PC-3 (cell line): ENCODE measurements at regions not wholly inside any gene's neighbourhood (a gene's known extent, or its start where the extent isn't known, plus 50 kb on each side); places are given as distances from the start of the nearest gene placed in this dataset.

ENCODE experiments used
- ATAC-seq: fragments of 200-7000 bp; cut with Tn5 transposase; 2 replicates; pipeline ENCODE4 v1.9.1; 2020; ENCODE audit warnings: mild to moderate bottlenecking, moderate library complexity
- BruUV-seq: library from RNA; stranded (reverse); fragments of 400-500 nt; replicated peaks from 2 replicates; lab custom pipeline; 2021; lab: Mats Ljungman, UMichigan
- CTCF ChIA-PET: fragments of 300-600 bp; sonication (Branson Sonifier 250); formaldehyde crosslinking; loops from one replicate; lab custom pipeline; 2022; ENCODE audit warnings: antibody characterized with exemption; lab: Charles Lee
- POLR2A ChIA-PET: fragments of 300-600 bp; sonication (Branson Sonifier 250); formaldehyde crosslinking; loops from one replicate; lab custom pipeline; 2022; ENCODE audit warnings: antibody characterized with exemption; ENCODE audit not compliant: unreplicated experiment; lab: Charles Lee
- DNase-seq: peaks from one replicate; pipeline ENCODE4 v3.0.0-alpha.2; 2015
- H2AFZ ChIP-seq: fragments of 300-600 bp; sonication (generic); 2 replicates; pipeline ENCODE4 v1.6.0; 2016; ENCODE audit warnings: antibody characterized with exemption, low read length
- H3F3A ChIP-seq: fragments of 300-600 bp; sonication (generic); one replicate; pipeline ENCODE4 v1.6.0; 2017; ENCODE audit warnings: antibody characterized with exemption, low read length, control low read depth, mild to moderate bottlenecking; ENCODE audit not compliant: unreplicated experiment
- H3K27ac ChIP-seq: fragments of 300-600 bp; sonication (generic); 2 replicates; pipeline ENCODE4 v1.5.1; 2016; ENCODE audit warnings: mild to moderate bottlenecking, low read length
- H3K27me3 ChIP-seq: fragments of 300-600 bp; sonication (generic); 2 replicates; pipeline ENCODE4 v1.6.1; 2016; ENCODE audit warnings: low read length, mixed read lengths
- H3K36me3 ChIP-seq: fragments of 300-600 bp; sonication (generic); 2 replicates; pipeline ENCODE4 v1.6.1; 2016; ENCODE audit warnings: low read depth, mixed run types, low read length, mixed read lengths
- H3K4me1 ChIP-seq: fragments of 300-600 bp; sonication (generic); 2 replicates; pipeline ENCODE4 v1.5.1; 2016; ENCODE audit warnings: low read length; ENCODE audit not compliant: insufficient read depth
- H3K4me2 ChIP-seq: fragments of 300-600 bp; sonication (generic); 2 replicates; pipeline ENCODE4 v1.6.0; 2016; ENCODE audit warnings: low read length
- H3K4me3 ChIP-seq: fragments of 300-600 bp; sonication (generic); 2 replicates; pipeline ENCODE4 v1.5.1; 2016; ENCODE audit warnings: mild to moderate bottlenecking, low read length, mixed read lengths
- H3K79me2 ChIP-seq: fragments of 300-600 bp; sonication (generic); 2 replicates; pipeline ENCODE4 v1.6.1; 2017; ENCODE audit warnings: low read length, mixed read lengths
- H3K9ac ChIP-seq: fragments of 300-600 bp; sonication (generic); 2 replicates; pipeline ENCODE4 v1.6.0; 2016; ENCODE audit warnings: mild to moderate bottlenecking, low read length
- H3K9me2 ChIP-seq: fragments of 300-600 bp; sonication (generic); replicated peaks from 2 replicates; pipeline ENCODE4 v1.6.1; 2016; ENCODE audit warnings: mixed run types, low read length, mixed read lengths
- H3K9me3 ChIP-seq: fragments of 300-600 bp; sonication (generic); 2 replicates; pipeline ENCODE4 v1.6.1; 2016; ENCODE audit warnings: low read length, mixed read lengths
- H4K20me1 ChIP-seq: fragments of 300-600 bp; sonication (generic); 2 replicates; pipeline ENCODE4 v1.6.1; 2016; ENCODE audit warnings: low read length, mixed read lengths
- EZH2 ChIP-seq: fragments of 300-600 bp; sonication (generic); IDR thresholded peaks from one replicate; pipeline ENCODE4 v1.6.1; 2017; ENCODE audit warnings: antibody characterized with exemption, mild to moderate bottlenecking, low read length; ENCODE audit not compliant: unreplicated experiment
- EZH2phosphoT487 ChIP-seq: fragments of 300-600 bp; sonication (generic); IDR thresholded peaks from 2 replicates; pipeline ENCODE4 v1.6.1; 2018; ENCODE audit warnings: mild to moderate bottlenecking, antibody characterized with exemption, low read length, borderline replicate concordance
- intact Hi-C: fragments of 100-400 bp; cut with micrococcal nuclease; formaldehyde crosslinking; loops from 2 replicates; pipeline ENCODE4 v1.9.0; 2023
- TF ChIP-seq, protein P1 (sequence below): fragments of 300-600 bp; sonication (generic); conservative IDR thresholded peaks from 2 replicates; pipeline ENCODE4 v1.5.1; 2017; ENCODE audit warnings: antibody characterized with exemption, low read depth, mild to moderate bottlenecking, low read length

DNA sequence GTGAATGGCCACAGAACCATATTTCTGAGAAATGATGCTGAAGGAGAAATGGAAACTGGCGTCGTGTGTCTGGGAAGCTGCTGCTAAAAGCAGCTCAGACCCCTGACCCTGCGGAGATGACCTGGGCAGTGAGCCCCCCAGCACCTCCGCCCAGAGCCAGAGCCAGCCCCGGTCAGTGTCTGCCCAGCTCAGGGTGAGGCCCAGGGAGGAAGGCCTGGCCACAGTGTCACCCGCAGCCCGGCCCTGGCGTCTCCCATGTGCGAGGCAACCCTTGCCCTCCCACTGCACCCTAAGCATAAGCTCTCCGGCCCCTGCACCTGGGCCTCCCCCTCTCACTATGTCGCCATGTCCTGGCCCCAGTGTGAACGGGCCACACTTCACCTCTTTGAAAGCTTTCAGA lies 502.8 kb downstream of the EIPR1 start:
- no peaks in the 10 kb centered on the region for H3K9me2 ChIP-seq
- H3F3A ChIP-seq: no peaks in the 10 kb centered on the region
- H3K27me3 ChIP-seq: peaks cover 68% of the 10 kb centered on the region
- no peaks in the 10 kb centered on the region for H3K79me2 ChIP-seq
- H3K36me3 ChIP-seq: no peaks in the 10 kb centered on the region
- H3K4me2 ChIP-seq: no peak overlapping the region
- H3K4me3 ChIP-seq: no peak overlapping the region
- no peaks in the 10 kb centered on the region for H4K20me1 ChIP-seq
- intact Hi-C loops: no loop called here
- H3K9me3 ChIP-seq: no peaks in the 10 kb centered on the region
- DNase-seq: no peak
- CTCF ChIA-PET: no interaction called here
- no peak overlapping the region for H2AFZ ChIP-seq
- POLR2A ChIA-PET: no interaction called here
- no peak overlapping the region for H3K27ac ChIP-seq
- no peaks in the 10 kb centered on the region for H3K4me1 ChIP-seq
- TF ChIP-seq EZH2: no peak
- TF ChIP-seq EZH2phosphoT487: no peak
- TF ChIP-seq, protein P1, sequence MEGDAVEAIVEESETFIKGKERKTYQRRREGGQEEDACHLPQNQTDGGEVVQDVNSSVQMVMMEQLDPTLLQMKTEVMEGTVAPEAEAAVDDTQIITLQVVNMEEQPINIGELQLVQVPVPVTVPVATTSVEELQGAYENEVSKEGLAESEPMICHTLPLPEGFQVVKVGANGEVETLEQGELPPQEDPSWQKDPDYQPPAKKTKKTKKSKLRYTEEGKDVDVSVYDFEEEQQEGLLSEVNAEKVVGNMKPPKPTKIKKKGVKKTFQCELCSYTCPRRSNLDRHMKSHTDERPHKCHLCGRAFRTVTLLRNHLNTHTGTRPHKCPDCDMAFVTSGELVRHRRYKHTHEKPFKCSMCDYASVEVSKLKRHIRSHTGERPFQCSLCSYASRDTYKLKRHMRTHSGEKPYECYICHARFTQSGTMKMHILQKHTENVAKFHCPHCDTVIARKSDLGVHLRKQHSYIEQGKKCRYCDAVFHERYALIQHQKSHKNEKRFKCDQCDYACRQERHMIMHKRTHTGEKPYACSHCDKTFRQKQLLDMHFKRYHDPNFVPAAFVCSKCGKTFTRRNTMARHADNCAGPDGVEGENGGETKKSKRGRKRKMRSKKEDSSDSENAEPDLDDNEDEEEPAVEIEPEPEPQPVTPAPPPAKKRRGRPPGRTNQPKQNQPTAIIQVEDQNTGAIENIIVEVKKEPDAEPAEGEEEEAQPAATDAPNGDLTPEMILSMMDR: no peak
- H3K9ac ChIP-seq: no peak overlapping the region
- no peak for ATAC-seq
- no TSS peak for BruUV-seq

DNA sequence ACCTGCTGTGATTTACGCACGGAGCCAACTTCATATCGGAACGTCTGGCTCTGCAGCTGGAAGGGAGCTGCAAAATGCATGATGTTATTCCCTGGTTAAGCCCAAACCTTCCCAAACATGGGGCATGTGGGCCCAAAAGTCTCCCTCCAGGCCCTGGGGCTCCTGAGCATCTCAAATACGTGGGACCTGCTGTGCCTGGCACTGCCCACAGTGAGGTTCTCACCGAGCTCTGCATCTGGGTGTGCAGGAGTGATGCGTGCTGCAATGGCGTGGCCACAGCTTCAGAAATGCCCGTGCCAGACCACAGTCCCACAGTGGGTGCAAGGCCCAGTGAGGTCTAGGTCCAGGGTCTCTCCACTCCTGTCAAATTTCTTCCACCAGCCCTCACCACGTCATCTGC lies 503.3 kb downstream of the EIPR1 start:
- TF ChIP-seq EZH2phosphoT487 (no peak), EZH2 (no peak)
- TF ChIP-seq, protein P1: no peak
- Histone ChIP-seq H3K36me3 (no peaks in the 10 kb centered on the region), H3K9me2 (no peaks in the 10 kb centered on the region), H3F3A (no peaks in the 10 kb centered on the region), H3K9me3 (no peaks in the 10 kb centered on the region), H3K27ac (no peak overlapping the region), H3K9ac (no peak overlapping the region), H3K79me2 (no peaks in the 10 kb centered on the region), H3K4me1 (no peaks in the 10 kb centered on the region), H3K4me3 (no peak overlapping the region), H3K27me3 (peaks cover 73% of the 10 kb centered on the region), H3K4me2 (no peak overlapping the region), H2AFZ (no peak overlapping the region), H4K20me1 (no peaks in the 10 kb centered on the region)
- intact Hi-C loops: no loop called here
- POLR2A ChIA-PET: no interaction called here
- BruUV-seq: no TSS peak
- DNase-seq: no peak
- CTCF ChIA-PET: no interaction called here
- ATAC-seq: no peak

DNA sequence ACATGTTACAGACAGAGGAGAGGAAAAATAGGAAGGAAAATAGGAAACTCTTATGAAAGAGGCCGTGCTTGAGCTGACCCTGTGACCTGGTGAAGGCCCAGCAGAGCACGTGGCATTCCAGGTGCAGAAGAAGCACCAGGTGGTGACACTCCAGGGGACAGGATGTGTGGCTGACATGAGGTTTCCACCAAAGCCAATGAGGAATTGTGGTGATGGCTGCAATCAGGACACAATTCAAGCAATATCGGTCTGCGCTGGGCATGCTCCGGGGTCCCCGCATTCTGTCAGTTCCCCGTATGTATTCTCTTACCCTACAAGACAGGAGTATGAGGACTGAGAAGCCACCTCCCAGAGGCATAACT lies 504.2 kb downstream of the EIPR1 start:
- H3F3A ChIP-seq: no peaks in the 10 kb centered on the region
- H3K9me3 ChIP-seq: no peaks in the 10 kb centered on the region
- no TSS peak for BruUV-seq
- H3K4me1 ChIP-seq: no peaks in the 10 kb centered on the region
- no peak overlapping the region for H3K27ac ChIP-seq
- no peaks in the 10 kb centered on the region for H4K20me1 ChIP-seq
- H3K9ac ChIP-seq: no peak overlapping the region
- H3K4me2 ChIP-seq: no peak overlapping the region
- H3K9me2 ChIP-seq: no peaks in the 10 kb centered on the region
- no peak overlapping the region for H3K4me3 ChIP-seq
- intact Hi-C loops: no loop called here
- ChIA-PET POLR2A (no interaction called here), CTCF (no interaction called here)
- DNase-seq (no peak), ATAC-seq (no peak)
- H3K79me2 ChIP-seq: no peaks in the 10 kb centered on the region
- no peak overlapping the region for H2AFZ ChIP-seq
- H3K27me3 ChIP-seq: peaks cover 82% of the 10 kb centered on the region
- TF ChIP-seq EZH2: no peak
- H3K36me3 ChIP-seq: no peaks in the 10 kb centered on the region
